K562 (cell line): ENCODE measurements at regions not wholly inside any gene's neighbourhood (a gene's known extent, or its start where the extent isn't known, plus 50 kb on each side); places are given as distances from the start of the nearest gene placed in this dataset.

Source experiments
- BRF2 ChIP-seq: IDR thresholded peaks from 3 replicates; pipeline ENCODE4 v1.6.1; 2011; ENCODE audit warnings: borderline replicate concordance, mild to moderate bottlenecking; ENCODE audit not compliant: insufficient read length, insufficient read depth
- CC2D1A ChIP-seq: fragments of 450-650 bp; IDR thresholded peaks from 2 replicates; pipeline ENCODE4 v1.6.1; 2017; ENCODE audit warnings: mild to moderate bottlenecking
- CHD2 ChIP-seq: IDR thresholded peaks from 2 replicates; pipeline ENCODE4 v1.6.1; 2011; ENCODE audit warnings: low read depth, low read length
- GABPB2 ChIP-seq: fragments of 250-450 bp; sonication (Bioruptor Pico); conservative IDR thresholded peaks from 2 replicates; pipeline ENCODE4 v1.5.1; 2021; ENCODE audit warnings: mild to moderate bottlenecking
- MIER1 ChIP-seq: fragments of 450-650 bp; IDR thresholded peaks from 2 replicates; pipeline ENCODE4 v1.6.1; 2016; ENCODE audit warnings: antibody characterized with exemption, mild to moderate bottlenecking, low read depth
- NFIX ChIP-seq: fragments of 250-450 bp; sonication (Bioruptor Pico); IDR thresholded peaks from 2 replicates; pipeline ENCODE4 v1.4.0; 2020; ENCODE audit warnings: low read depth, mild to moderate bottlenecking, moderate library complexity
- NKRF ChIP-seq: fragments of 450-650 bp; IDR thresholded peaks from 2 replicates; pipeline ENCODE4 v1.6.1; 2016; ENCODE audit warnings: borderline replicate concordance
- PATZ1 ChIP-seq: fragments of 250-450 bp; sonication (Bioruptor Pico); IDR thresholded peaks from 2 replicates; pipeline ENCODE4 v1.5.0; 2020; ENCODE audit warnings: mild to moderate bottlenecking, borderline replicate concordance
- SAFB2 ChIP-seq: fragments of 200-400 bp; formaldehyde crosslinking; IDR thresholded peaks from 2 replicates; pipeline ENCODE4 v1.6.1; 2018; ENCODE audit warnings: borderline replicate concordance, low read length, low read depth, moderate library complexity; ENCODE audit not compliant: severe bottlenecking
- SMAD2 ChIP-seq: fragments of 150-350 bp; IDR thresholded peaks from 2 replicates; pipeline ENCODE4 v1.6.1; 2014; ENCODE audit warnings: low read depth, mild to moderate bottlenecking, low read length
- TCF15 ChIP-seq: fragments of 250-450 bp; sonication (Bioruptor Pico); IDR thresholded peaks from 2 replicates; pipeline ENCODE4 v1.8.0; 2022; ENCODE audit warnings: moderate library complexity, mild to moderate bottlenecking, inconsistent platforms

- no peak for TF ChIP-seq NKRF
- TF ChIP-seq CHD2 = no peak
- no peak for TF ChIP-seq NFIX (CRISPR knock-in tag)
- no peak for TF ChIP-seq PATZ1 (CRISPR knock-in tag)
- no peak for TF ChIP-seq SAFB2
- no peak for TF ChIP-seq CC2D1A
- no peak for TF ChIP-seq TCF15
- TF ChIP-seq MIER1 = no peak
- no peak for TF ChIP-seq SMAD2
- no peak for TF ChIP-seq BRF2
- no peak for TF ChIP-seq GABPB2 (CRISPR knock-in tag)
These were observed 112.5 kb upstream of the FKBP1C start (continued) for GRCh38 chr6:63098789-63099188.
